Body of pancreas (tissue), 4 donors: ENCODE measurements at regions not wholly inside any gene's neighbourhood (a gene's known extent, or its start where the extent isn't known, plus 50 kb on each side); places are given as distances from the start of the nearest gene placed in this dataset.
A peak's percentile ranks its signal among the peaks of the same experiment; 100 is the strongest.

Experiments used
- ATAC-seq: fragments of 150-250 bp; one replicate; pipeline ENCODE4 v1.9.1; 2016
- DNase-seq, 4 donors: peaks; one replicate each; pipeline ENCODE4 v3.0.0-alpha.2; 2019
- H3K27ac ChIP-seq, 4 donors: fragments of 200-600 bp; sonication (generic); 1 replicate in 3 of 4; 2 replicates in 1 of 4; pipeline versions ENCODE4 v1.5.1 to v1.6.1; 2016 to 2019; ENCODE audit warnings: mild to moderate bottlenecking in 1 of 4, mixed read lengths in 1 of 4, moderate library complexity in 1 of 4
- H3K27me3 ChIP-seq, 2 donors: fragments of 200-600 bp; sonication (generic); one replicate each; pipeline ENCODE4 v1.6.0; 2016; ENCODE audit warnings: mild to moderate bottlenecking in 1 of 2
- H3K36me3 ChIP-seq, 2 donors: fragments of 200-600 bp; sonication (generic); replicated peaks in 1 of 2; 2 replicates each; pipeline ENCODE4 v1.5.1; 2016; ENCODE audit warnings: low read depth in 2 of 2; ENCODE audit not compliant: insufficient read depth in 1 of 2
- H3K4me1 ChIP-seq: fragments of 200-600 bp; sonication (generic); one replicate; pipeline ENCODE4 v1.6.0; 2016
- H3K4me3 ChIP-seq, 2 donors: fragments of 200-600 bp; sonication (generic); 1 replicate in 1 of 2; 2 replicates in 1 of 2; pipeline ENCODE4 v1.5.1; 2016 to 2019
- H3K9me3 ChIP-seq, 3 donors: fragments of 200-600 bp; sonication (generic); 1 replicate in 2 of 3; 2 replicates in 1 of 3; pipeline ENCODE4 v1.5.1; 2016
- POLR2A ChIP-seq, 3 donors: fragments of 450-650 bp; IDR thresholded peaks; one replicate each; pipeline ENCODE4 v1.6.1; 2016; ENCODE audit warnings: antibody characterized with exemption in 3 of 3, mild to moderate bottlenecking in 2 of 3
- WGBS, 2 donors: methylation state at CpG; one replicate each; pipeline ENCODE4 v1.1.5; 2017; 5-methylcytosine and 5-hydroxymethylcytosine counted together
- intact Hi-C: fragments of 100-400 bp; cut with DNase I; formaldehyde crosslinking; loops from one replicate; pipeline ENCODE4 v1.15.1; 2023
- TF ChIP-seq, protein P1 (sequence below), 7 experiments: fragments of 450-650 bp in 4 of 7; fragments of 200-600 bp in 3 of 7; sonication (generic) in 3 of 7; IDR thresholded peaks; one replicate each; pipeline ENCODE4 v1.5.1; 2016 to 2019; ENCODE audit warnings: antibody characterized with exemption in 7 of 7

DNA sequence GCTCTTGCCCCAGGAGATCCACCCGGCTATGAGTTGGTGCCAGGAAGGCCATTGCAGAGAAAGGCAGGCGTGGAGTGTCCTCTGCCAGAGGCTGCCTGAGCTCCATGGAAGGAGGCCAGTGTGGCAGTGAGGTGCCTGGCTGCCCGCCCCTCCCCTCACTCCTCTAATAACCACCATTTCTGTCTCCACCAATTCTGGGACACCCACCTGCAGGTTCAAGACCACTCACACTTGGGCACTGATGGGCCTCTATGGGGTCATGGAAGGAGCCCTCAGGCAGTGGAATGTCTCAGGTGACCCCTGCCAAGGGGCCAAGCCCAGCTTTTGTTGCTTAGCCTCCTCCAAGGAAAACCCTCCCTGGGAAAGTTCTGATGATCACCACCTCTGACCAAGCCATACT, 731.6 kb downstream of the MATN1 start:
- H3K27ac ChIP-seq = no peak overlapping the region
- TF ChIP-seq, protein P1, sequence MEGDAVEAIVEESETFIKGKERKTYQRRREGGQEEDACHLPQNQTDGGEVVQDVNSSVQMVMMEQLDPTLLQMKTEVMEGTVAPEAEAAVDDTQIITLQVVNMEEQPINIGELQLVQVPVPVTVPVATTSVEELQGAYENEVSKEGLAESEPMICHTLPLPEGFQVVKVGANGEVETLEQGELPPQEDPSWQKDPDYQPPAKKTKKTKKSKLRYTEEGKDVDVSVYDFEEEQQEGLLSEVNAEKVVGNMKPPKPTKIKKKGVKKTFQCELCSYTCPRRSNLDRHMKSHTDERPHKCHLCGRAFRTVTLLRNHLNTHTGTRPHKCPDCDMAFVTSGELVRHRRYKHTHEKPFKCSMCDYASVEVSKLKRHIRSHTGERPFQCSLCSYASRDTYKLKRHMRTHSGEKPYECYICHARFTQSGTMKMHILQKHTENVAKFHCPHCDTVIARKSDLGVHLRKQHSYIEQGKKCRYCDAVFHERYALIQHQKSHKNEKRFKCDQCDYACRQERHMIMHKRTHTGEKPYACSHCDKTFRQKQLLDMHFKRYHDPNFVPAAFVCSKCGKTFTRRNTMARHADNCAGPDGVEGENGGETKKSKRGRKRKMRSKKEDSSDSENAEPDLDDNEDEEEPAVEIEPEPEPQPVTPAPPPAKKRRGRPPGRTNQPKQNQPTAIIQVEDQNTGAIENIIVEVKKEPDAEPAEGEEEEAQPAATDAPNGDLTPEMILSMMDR (IDR thresholded peaks at IDR 0.05) = no peak
- TF ChIP-seq POLR2A (IDR thresholded peaks at IDR 0.05) = no peak
- ATAC-seq (no peak), DNase-seq (no peak)
- H3K4me1 ChIP-seq = no peaks in the 10 kb centered on the region
- H3K9me3 ChIP-seq = peaks cover 0 to 4% (median 0%) of the 10 kb centered on the region in 3 donors
- 66 to 70% methylated on average over 3 of the region's 3 CpGs for WGBS, 2 donors
- H3K4me3 ChIP-seq = no peak overlapping the region
- no peaks in the 10 kb centered on the region for H3K36me3 ChIP-seq
- intact Hi-C loops = no loop called here
- no peaks in the 10 kb centered on the region for H3K27me3 ChIP-seq

DNA sequence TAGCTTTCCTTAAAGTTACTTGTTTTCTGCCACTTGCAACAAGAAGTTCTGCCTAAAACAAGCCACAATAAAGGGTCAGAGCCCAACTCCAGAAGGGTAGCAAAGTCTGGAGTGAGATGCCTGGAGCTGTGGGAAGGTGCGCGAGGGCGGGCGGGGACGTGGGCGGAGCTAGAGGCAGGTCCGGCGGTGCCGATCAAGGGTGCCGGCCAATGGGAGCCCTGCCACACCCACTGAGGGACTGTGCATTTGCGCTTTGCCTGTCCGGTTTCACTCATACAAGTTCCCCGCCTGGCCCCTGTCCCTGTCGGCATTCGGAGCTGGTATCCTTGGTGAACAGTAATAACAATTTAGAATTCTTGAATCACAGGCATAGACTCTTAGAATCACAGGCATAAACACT, 732.4 kb downstream of the MATN1 start:
- peak in 3 of 4 donors; percentile 22 to 54 (median 37) for DNase-seq
- WGBS, 2 donors = 44 to 70% methylated on average over 10 to 15 of the region's 15 CpGs
- TF ChIP-seq POLR2A (IDR thresholded peaks at IDR 0.05) = no peak
- TF ChIP-seq, protein P1 (IDR thresholded peaks at IDR 0.05) = no peak

GRCh38 chr1:29990304-29990703, 733.1 kb downstream of the MATN1 start:
- ATAC-seq = no peak
- intact Hi-C loops = no loop called here
- H3K9me3 ChIP-seq = peaks cover 0 to 2% (median 0%) of the 10 kb centered on the region in 3 donors
- no peak overlapping the region for H3K27ac ChIP-seq
- no peak for TF ChIP-seq POLR2A (IDR thresholded peaks at IDR 0.05)
- TF ChIP-seq, protein P1 (IDR thresholded peaks at IDR 0.05) = no peak
- H3K36me3 ChIP-seq = no peaks in the 10 kb centered on the region
- no peak overlapping the region for H3K4me3 ChIP-seq
- H3K27me3 ChIP-seq = no peaks in the 10 kb centered on the region
- H3K4me1 ChIP-seq = no peaks in the 10 kb centered on the region
- 65 to 67% methylated on average over 7 to 8 of the region's 8 CpGs for WGBS, 2 donors
- no peak for DNase-seq

More for the DNA sequence above, 732.4 kb downstream of the MATN1 start:
- Histone ChIP-seq H3K9me3 (peaks cover 0 to 4% (median 0%) of the 10 kb centered on the region in 3 donors), H3K36me3 (no peaks in the 10 kb centered on the region), H3K4me1 (no peaks in the 10 kb centered on the region), H3K27me3 (no peaks in the 10 kb centered on the region), H3K27ac (no peak overlapping the region), H3K4me3 (no peak overlapping the region)
- intact Hi-C loops = no loop called here
- no peak for ATAC-seq

- Histone ChIP-seq H3K27ac (no peak overlapping the region), H3K27me3 (no peaks in the 10 kb centered on the region), H3K4me3 (no peak overlapping the region), H3K9me3 (no peaks in the 10 kb centered on the region), H3K4me1 (peaks cover 17% of the 10 kb centered on the region), H3K36me3 (no peaks in the 10 kb centered on the region)
- ATAC-seq (no peak), DNase-seq (peak in 1 of 4 donors; percentile 40)
- WGBS, 2 donors = 55 to 72% methylated on average over 2 of the region's 2 CpGs
- intact Hi-C loops = no loop called here
- TF ChIP-seq, protein P1 (IDR thresholded peaks at IDR 0.05) = no peak
- no peak for TF ChIP-seq POLR2A (IDR thresholded peaks at IDR 0.05)
These were observed 736.4 kb downstream of the MATN1 start for GRCh38 chr1:29986986-29987385.

- Histone ChIP-seq H3K36me3 (no peaks in the 10 kb centered on the region), H3K4me3 (no peak overlapping the region), H3K27me3 (no peaks in the 10 kb centered on the region), H3K4me1 (peaks cover 17% of the 10 kb centered on the region), H3K9me3 (no peaks in the 10 kb centered on the region), H3K27ac (peak overlapping the region in 1 of 4 donors; percentile 64)
- no peak for ATAC-seq
- intact Hi-C loops = no loop called here
- WGBS, 2 donors = 70 to 76% methylated on average over 5 of the region's 5 CpGs
- DNase-seq = no peak
- no peak for TF ChIP-seq POLR2A (IDR thresholded peaks at IDR 0.05)
These were observed 737.8 kb downstream of the MATN1 start for GRCh38 chr1:29985606-29985945.
